IMR-90 (cell line): ENCODE measurements at regions not wholly inside any gene's neighbourhood (a gene's known extent, or its start where the extent isn't known, plus 50 kb on each side); places are given as distances from the start of the nearest gene placed in this dataset.

Experiments
- CEBPB ChIP-seq: IDR thresholded peaks from 2 replicates; pipeline ENCODE4 v1.6.1; 2012; ENCODE audit warnings: low read depth, low read length, improper control_type of control experiment
- POLR2A ChIP-seq: IDR thresholded peaks from 2 replicates; pipeline ENCODE4 v1.6.1; 2012; ENCODE audit warnings: mild to moderate bottlenecking, low read depth, low read length

GRCh38 chr12:114780746-114781399 lies 96.9 kb upstream of the TBX3 start:
- TF ChIP-seq CEBPB (no peak), POLR2A (no peak)
